Glutamatergic neuron (in vitro differentiated cells): ENCODE measurements at regions not wholly inside any gene's neighbourhood (a gene's known extent, or its start where the extent isn't known, plus 50 kb on each side); places are given as distances from the start of the nearest gene placed in this dataset.

ENCODE experiments used
- DNase-seq: peaks from one replicate; pipeline ENCODE4 v3.0.0; 2022
- H3K27ac Mint-ChIP-seq: one replicate; pipeline ENCODE4 v1.8.0; 2020; ENCODE audit warnings: mild to moderate bottlenecking, mixed read lengths, inconsistent platforms; ENCODE audit not compliant: unreplicated experiment
- H3K27me3 Mint-ChIP-seq: one replicate; pipeline ENCODE4 v1.8.0; 2020; ENCODE audit warnings: mild to moderate bottlenecking, moderate library complexity, mixed read lengths, inconsistent platforms; ENCODE audit not compliant: unreplicated experiment
- H3K36me3 Mint-ChIP-seq: one replicate; pipeline ENCODE4 v1.8.0; 2020; ENCODE audit warnings: mild to moderate bottlenecking, mixed read lengths, inconsistent platforms; ENCODE audit not compliant: unreplicated experiment
- H3K4me1 Mint-ChIP-seq: one replicate; pipeline ENCODE4 v1.8.0; 2020; ENCODE audit warnings: mild to moderate bottlenecking, low read depth, mixed read lengths, inconsistent platforms; ENCODE audit not compliant: unreplicated experiment
- H3K4me3 Mint-ChIP-seq: one replicate; pipeline ENCODE4 v1.8.0; 2020; ENCODE audit warnings: mild to moderate bottlenecking, mixed read lengths, inconsistent platforms; ENCODE audit not compliant: unreplicated experiment
- H3K9me3 Mint-ChIP-seq: one replicate; pipeline ENCODE4 v1.8.0; 2020; ENCODE audit warnings: mild to moderate bottlenecking, moderate library complexity, mixed read lengths, inconsistent platforms; ENCODE audit not compliant: unreplicated experiment
- TF ChIP-seq, protein P1 (sequence below): fragments of 200-600 bp; sonication (generic); IDR thresholded peaks from one replicate; pipeline ENCODE4 v1.5.0; 2021; ENCODE audit not compliant: partially characterized antibody, unreplicated experiment

DNA sequence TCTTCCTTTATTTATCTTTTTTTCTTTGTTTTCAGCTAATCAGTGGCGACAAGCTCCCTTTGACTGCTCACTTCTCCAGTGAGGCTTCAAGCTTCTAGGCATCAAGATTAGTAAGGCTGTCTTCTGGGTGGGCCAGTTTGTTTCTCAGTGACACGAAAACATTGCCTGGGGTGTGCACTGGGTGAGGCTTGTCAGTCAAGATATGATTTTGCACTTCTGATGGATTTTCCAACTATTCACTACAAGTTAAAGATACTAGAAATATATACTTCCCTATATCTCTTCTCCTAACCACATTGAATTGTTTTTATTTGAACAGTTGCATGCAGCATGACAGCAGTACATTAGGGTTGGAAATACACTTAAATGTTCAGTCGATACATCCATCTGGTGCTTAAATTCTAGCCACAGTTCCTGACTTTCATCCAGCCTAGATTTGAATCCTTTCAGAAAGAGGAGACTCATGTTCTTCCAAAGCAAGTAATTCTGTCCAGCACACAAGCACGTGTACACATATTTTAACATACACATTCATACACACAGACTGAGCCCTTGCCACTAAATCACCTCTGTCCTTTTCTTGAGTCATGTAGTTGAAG lies 275.6 kb upstream of the NOVA1 start:
- Mint-ChIP-seq H3K4me1 (peaks cover 59% of the 10 kb centered on the region), H3K36me3 (no peaks in the 10 kb centered on the region), H3K27me3 (peaks cover 15% of the 10 kb centered on the region), H3K9me3 (peaks cover 15% of the 10 kb centered on the region), H3K4me3 (peak overlapping the region; percentile 67), H3K27ac (peak overlapping the region; percentile 91)
- no peak for DNase-seq
- TF ChIP-seq, protein P1, sequence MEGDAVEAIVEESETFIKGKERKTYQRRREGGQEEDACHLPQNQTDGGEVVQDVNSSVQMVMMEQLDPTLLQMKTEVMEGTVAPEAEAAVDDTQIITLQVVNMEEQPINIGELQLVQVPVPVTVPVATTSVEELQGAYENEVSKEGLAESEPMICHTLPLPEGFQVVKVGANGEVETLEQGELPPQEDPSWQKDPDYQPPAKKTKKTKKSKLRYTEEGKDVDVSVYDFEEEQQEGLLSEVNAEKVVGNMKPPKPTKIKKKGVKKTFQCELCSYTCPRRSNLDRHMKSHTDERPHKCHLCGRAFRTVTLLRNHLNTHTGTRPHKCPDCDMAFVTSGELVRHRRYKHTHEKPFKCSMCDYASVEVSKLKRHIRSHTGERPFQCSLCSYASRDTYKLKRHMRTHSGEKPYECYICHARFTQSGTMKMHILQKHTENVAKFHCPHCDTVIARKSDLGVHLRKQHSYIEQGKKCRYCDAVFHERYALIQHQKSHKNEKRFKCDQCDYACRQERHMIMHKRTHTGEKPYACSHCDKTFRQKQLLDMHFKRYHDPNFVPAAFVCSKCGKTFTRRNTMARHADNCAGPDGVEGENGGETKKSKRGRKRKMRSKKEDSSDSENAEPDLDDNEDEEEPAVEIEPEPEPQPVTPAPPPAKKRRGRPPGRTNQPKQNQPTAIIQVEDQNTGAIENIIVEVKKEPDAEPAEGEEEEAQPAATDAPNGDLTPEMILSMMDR = no peak

DNA sequence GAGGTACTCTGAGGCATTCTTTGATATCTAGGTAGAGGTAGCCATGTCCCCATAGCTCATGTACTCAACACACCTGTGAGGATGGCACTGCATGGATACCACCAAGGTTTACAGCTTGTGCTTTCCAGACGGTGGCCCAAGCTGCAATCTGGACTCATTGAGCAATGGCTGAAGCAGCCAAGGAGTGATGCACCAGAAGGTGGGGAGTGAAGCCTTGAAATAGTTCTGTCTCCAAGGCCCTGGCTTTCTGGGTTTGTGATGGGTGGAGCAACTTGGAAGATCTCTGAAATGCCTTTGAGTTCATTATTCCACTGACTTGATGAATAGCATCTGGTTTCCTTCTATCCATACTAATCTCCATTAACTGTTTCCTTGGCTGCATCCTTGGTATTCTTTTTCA lies 290.0 kb upstream of the NOVA1 start:
- Mint-ChIP-seq H3K27ac (no peak overlapping the region), H3K4me3 (no peak overlapping the region), H3K9me3 (no peaks in the 10 kb centered on the region), H3K27me3 (peaks cover 2% of the 10 kb centered on the region), H3K36me3 (no peaks in the 10 kb centered on the region), H3K4me1 (no peaks in the 10 kb centered on the region)
- DNase-seq = no peak
- TF ChIP-seq, protein P1 = no peak

DNA sequence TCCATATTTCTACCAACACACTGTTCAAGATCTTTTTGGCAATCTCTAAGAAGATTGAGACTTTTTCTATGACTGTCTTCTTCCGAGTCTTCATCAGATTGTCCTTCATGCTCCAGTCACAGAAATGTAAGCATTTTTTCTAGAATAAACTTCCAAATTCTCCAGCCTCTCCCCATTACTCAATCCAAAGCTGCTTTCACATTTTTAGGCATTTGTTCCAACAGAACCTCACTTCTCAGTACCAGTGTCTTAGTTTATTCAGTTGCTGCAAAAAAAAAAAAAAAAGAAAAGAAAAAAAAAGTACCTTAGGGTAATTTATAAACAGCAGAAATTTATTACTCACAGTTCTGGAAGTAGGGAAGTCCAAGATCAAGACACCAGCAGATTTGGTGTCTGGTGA lies 290.8 kb upstream of the NOVA1 start:
- DNase-seq = no peak
- Mint-ChIP-seq H3K27me3 (peaks cover 2% of the 10 kb centered on the region), H3K27ac (no peak overlapping the region), H3K36me3 (no peaks in the 10 kb centered on the region), H3K9me3 (no peaks in the 10 kb centered on the region), H3K4me1 (no peaks in the 10 kb centered on the region), H3K4me3 (no peak overlapping the region)
- TF ChIP-seq, protein P1 = no peak

DNA sequence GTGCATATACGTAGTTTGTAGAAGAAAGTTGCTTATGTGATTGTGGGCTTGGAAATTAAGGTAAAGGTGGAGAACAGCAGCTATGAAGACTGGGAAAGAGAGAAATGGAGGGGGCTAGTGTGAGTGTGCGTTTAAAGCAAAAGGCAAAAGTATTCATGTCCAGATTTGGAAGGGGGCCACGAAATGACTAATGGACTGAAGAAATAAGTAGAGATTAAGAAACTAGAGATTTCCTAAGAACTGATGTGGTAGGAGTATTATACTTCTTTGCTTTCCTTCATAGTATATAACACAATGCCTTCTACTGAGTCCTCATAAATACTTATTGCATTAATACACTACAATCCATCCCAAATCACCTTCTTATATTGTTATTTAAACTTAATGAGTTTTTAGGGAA lies 298.6 kb upstream of the NOVA1 start:
- H3K36me3 Mint-ChIP-seq = peaks cover 5% of the 10 kb centered on the region
- H3K4me3 Mint-ChIP-seq = no peak overlapping the region

DNA sequence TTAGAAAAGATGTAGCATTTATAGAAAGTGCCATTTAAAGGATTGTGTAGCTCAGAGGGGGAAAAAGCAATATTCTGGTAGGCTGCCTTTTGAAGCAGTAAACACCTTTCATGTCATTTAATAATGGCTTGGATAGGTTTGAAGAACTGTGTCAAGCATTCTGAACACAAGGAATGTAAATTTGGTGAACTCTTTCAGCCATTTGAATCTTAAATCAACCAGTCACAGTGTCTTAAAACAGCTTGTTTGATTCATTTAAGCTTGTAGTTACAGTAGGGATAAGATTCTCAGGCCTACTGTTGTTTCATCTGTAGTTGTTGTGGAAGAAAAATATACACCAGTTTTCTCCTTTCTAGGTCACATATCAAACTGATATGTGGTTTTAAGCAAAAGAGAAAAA lies 299.4 kb upstream of the NOVA1 start:
- peaks cover 9% of the 10 kb centered on the region for H3K27me3 Mint-ChIP-seq
- H3K4me1 Mint-ChIP-seq = peaks cover 7% of the 10 kb centered on the region
- peaks cover 7% of the 10 kb centered on the region for H3K9me3 Mint-ChIP-seq
- no peak for DNase-seq
- H3K27ac Mint-ChIP-seq = no peak overlapping the region
- no peak overlapping the region for H3K4me3 Mint-ChIP-seq
- peaks cover 5% of the 10 kb centered on the region for H3K36me3 Mint-ChIP-seq
- TF ChIP-seq, protein P1 = no peak

More for the DNA sequence above, 298.6 kb upstream of the NOVA1 start:
- TF ChIP-seq, protein P1 = no peak
- no peak for DNase-seq
- Mint-ChIP-seq H3K9me3 (peaks cover 7% of the 10 kb centered on the region), H3K27ac (peak overlapping the region; percentile 60), H3K27me3 (peaks cover 9% of the 10 kb centered on the region), H3K4me1 (peaks cover 7% of the 10 kb centered on the region)
